ENCODE measurements at regions not wholly inside any gene's neighbourhood (a gene's known extent, or its start where the extent isn't known, plus 50 kb on each side); places are given as distances from the start of the nearest gene placed in this dataset.

GRCh38 chr16:55221836-55222235 lies 102.2 kb upstream of the IRX6 start:
- no peak for TF ChIP-seq CTCF (conservative IDR thresholded peaks at IDR 0.05)
- no peak for TF ChIP-seq ZFX (IDR thresholded peaks at IDR 0.05)
- no peak overlapping the region for H3K27ac ChIP-seq

- TF ChIP-seq ZFX (IDR thresholded peaks at IDR 0.05): no peak
- TF ChIP-seq CTCF (conservative IDR thresholded peaks at IDR 0.05): no peak
- H3K27ac ChIP-seq: no peak overlapping the region
Measured at GRCh38 chr16:55222486-55222885, 101.5 kb upstream of the IRX6 start.

- no peak overlapping the region for H3K27ac ChIP-seq
Measured at GRCh38 chr16:55225972-55226542, 97.9 kb upstream of the IRX6 start.

GRCh38 chr16:55232822-55233221 lies 91.2 kb upstream of the IRX6 start:
- TF ChIP-seq CTCF (conservative IDR thresholded peaks at IDR 0.05): no peak
- TF ChIP-seq ZFX (IDR thresholded peaks at IDR 0.05): no peak
- no peak overlapping the region for H3K27ac ChIP-seq

More at GRCh38 chr16:55225972-55226542, 97.9 kb upstream of the IRX6 start:
- TF ChIP-seq CTCF (conservative IDR thresholded peaks at IDR 0.05) (no peak), ZFX (IDR thresholded peaks at IDR 0.05) (no peak)

DNA sequence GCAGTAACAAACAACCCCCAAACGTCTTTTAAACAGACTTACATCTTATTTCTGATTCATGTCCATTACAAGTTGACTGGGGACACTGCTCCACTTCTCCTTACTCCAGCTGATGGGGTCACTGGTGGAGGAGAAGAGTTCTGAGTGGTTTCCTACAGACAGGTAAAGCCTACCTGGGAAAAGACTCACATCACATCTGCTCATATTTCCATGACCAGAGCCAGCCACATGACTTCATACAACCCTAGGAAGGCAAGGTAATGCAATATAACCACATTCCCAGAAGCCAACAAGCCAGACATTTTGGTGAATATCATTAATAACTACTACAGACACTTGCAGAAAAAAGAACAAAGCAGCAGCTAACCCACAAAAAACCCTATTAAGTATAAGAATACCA lies 90.5 kb upstream of the IRX6 start:
- TF ChIP-seq ZFX (IDR thresholded peaks at IDR 0.05) (no peak), CTCF (conservative IDR thresholded peaks at IDR 0.05) (no peak)
- no peak overlapping the region for H3K27ac ChIP-seq

DNA sequence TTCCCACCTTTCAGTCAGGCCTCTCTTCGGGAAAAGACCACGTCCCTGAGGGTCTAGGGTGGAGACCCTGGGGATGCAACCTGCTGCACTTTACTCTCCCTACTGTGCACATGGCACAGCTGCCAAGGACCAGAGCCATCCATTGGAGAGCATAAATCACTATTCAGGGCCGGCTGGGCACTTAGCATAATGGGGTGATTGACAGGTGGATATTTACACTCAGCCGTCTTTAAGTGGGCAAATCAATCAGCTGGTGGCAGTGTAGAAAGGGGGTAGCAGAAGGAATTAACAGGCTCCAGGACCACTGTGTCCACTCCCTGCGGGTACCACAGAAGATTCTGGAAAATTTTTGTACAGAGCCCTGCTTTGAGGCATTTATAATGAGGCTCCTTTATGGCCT lies 87.3 kb upstream of the IRX6 start:
- no peak for TF ChIP-seq ZFX (IDR thresholded peaks at IDR 0.05)
- no peak for TF ChIP-seq CTCF (conservative IDR thresholded peaks at IDR 0.05)
- no peak overlapping the region for H3K27ac ChIP-seq

DNA sequence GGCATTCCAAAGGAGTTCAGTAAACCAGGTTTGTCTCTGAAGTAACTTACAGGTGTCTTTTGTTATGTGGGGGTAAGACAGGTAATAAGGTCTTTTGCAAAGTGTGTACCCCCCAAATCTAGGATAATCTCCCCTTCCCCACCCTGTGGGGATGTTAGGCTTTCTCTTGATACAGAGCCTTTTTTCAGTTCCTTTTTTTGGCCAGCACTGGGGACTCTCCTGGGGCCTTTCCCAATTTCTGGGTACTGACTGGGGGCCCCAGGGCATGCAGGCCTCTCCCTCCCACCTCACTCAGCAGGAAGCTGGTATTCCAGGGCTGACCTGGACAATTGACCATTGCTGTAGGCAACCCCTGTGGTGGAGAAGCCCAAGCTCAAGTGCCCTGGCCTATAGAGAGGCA lies 84.3 kb upstream of the IRX6 start:
- no peak overlapping the region for H3K27ac ChIP-seq
- no peak for TF ChIP-seq CTCF (conservative IDR thresholded peaks at IDR 0.05)
- no peak for TF ChIP-seq ZFX (IDR thresholded peaks at IDR 0.05)
